ENCODE measurements at regions not wholly inside any gene's neighbourhood (a gene's known extent, or its start where the extent isn't known, plus 50 kb on each side); places are given as distances from the start of the nearest gene placed in this dataset.

DNA sequence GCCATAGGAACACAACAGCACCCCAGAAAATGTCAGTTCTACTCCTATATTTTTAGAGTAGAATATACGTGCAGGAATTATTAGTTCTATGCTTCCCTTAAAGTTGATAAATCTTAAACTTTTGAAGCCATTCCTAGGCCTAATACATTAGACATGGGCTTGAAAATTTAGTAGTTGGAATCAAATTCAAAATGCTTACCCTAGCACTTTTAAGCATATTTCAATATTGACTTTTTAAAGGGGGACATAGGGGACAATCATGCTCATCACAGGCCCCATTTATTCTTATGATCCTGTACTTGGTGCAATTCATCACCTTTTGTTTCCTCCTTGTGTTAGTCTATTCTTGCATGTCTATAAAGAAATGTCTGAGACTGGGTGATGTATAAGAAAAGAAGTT lies 129.0 kb downstream of the FAM174A start (continued):
- TF ChIP-seq, protein P1, sequence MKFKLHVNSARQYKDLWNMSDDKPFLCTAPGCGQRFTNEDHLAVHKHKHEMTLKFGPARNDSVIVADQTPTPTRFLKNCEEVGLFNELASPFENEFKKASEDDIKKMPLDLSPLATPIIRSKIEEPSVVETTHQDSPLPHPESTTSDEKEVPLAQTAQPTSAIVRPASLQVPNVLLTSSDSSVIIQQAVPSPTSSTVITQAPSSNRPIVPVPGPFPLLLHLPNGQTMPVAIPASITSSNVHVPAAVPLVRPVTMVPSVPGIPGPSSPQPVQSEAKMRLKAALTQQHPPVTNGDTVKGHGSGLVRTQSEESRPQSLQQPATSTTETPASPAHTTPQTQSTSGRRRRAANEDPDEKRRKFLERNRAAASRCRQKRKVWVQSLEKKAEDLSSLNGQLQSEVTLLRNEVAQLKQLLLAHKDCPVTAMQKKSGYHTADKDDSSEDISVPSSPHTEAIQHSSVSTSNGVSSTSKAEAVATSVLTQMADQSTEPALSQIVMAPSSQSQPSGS (IDR thresholded peaks at IDR 0.05; ENCODE audit: low read length) = no peak
- TF ChIP-seq, protein P2, sequence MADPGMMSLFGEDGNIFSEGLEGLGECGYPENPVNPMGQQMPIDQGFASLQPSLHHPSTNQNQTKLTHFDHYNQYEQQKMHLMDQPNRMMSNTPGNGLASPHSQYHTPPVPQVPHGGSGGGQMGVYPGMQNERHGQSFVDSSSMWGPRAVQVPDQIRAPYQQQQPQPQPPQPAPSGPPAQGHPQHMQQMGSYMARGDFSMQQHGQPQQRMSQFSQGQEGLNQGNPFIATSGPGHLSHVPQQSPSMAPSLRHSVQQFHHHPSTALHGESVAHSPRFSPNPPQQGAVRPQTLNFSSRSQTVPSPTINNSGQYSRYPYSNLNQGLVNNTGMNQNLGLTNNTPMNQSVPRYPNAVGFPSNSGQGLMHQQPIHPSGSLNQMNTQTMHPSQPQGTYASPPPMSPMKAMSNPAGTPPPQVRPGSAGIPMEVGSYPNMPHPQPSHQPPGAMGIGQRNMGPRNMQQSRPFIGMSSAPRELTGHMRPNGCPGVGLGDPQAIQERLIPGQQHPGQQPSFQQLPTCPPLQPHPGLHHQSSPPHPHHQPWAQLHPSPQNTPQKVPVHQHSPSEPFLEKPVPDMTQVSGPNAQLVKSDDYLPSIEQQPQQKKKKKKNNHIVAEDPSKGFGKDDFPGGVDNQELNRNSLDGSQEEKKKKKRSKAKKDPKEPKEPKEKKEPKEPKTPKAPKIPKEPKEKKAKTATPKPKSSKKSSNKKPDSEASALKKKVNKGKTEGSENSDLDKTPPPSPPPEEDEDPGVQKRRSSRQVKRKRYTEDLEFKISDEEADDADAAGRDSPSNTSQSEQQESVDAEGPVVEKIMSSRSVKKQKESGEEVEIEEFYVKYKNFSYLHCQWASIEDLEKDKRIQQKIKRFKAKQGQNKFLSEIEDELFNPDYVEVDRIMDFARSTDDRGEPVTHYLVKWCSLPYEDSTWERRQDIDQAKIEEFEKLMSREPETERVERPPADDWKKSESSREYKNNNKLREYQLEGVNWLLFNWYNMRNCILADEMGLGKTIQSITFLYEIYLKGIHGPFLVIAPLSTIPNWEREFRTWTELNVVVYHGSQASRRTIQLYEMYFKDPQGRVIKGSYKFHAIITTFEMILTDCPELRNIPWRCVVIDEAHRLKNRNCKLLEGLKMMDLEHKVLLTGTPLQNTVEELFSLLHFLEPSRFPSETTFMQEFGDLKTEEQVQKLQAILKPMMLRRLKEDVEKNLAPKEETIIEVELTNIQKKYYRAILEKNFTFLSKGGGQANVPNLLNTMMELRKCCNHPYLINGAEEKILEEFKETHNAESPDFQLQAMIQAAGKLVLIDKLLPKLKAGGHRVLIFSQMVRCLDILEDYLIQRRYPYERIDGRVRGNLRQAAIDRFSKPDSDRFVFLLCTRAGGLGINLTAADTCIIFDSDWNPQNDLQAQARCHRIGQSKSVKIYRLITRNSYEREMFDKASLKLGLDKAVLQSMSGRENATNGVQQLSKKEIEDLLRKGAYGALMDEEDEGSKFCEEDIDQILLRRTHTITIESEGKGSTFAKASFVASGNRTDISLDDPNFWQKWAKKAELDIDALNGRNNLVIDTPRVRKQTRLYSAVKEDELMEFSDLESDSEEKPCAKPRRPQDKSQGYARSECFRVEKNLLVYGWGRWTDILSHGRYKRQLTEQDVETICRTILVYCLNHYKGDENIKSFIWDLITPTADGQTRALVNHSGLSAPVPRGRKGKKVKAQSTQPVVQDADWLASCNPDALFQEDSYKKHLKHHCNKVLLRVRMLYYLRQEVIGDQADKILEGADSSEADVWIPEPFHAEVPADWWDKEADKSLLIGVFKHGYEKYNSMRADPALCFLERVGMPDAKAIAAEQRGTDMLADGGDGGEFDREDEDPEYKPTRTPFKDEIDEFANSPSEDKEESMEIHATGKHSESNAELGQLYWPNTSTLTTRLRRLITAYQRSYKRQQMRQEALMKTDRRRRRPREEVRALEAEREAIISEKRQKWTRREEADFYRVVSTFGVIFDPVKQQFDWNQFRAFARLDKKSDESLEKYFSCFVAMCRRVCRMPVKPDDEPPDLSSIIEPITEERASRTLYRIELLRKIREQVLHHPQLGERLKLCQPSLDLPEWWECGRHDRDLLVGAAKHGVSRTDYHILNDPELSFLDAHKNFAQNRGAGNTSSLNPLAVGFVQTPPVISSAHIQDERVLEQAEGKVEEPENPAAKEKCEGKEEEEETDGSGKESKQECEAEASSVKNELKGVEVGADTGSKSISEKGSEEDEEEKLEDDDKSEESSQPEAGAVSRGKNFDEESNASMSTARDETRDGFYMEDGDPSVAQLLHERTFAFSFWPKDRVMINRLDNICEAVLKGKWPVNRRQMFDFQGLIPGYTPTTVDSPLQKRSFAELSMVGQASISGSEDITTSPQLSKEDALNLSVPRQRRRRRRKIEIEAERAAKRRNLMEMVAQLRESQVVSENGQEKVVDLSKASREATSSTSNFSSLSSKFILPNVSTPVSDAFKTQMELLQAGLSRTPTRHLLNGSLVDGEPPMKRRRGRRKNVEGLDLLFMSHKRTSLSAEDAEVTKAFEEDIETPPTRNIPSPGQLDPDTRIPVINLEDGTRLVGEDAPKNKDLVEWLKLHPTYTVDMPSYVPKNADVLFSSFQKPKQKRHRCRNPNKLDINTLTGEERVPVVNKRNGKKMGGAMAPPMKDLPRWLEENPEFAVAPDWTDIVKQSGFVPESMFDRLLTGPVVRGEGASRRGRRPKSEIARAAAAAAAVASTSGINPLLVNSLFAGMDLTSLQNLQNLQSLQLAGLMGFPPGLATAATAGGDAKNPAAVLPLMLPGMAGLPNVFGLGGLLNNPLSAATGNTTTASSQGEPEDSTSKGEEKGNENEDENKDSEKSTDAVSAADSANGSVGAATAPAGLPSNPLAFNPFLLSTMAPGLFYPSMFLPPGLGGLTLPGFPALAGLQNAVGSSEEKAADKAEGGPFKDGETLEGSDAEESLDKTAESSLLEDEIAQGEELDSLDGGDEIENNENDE (IDR thresholded peaks at IDR 0.05; ENCODE audit: insufficient replicate concordance, low read length) = no peak

All from H1 (cell line).